Body of pancreas (tissue), 4 donors: ENCODE measurements at regions not wholly inside any gene's neighbourhood (a gene's known extent, or its start where the extent isn't known, plus 50 kb on each side); places are given as distances from the start of the nearest gene placed in this dataset.
"Not testable (repeated sequence)": the region's sequence is repeated elsewhere in the genome, so short reads cannot be mapped to it uniquely, and the experiment has no call there.

ENCODE experiments used
- CTCF ChIP-seq, 7 experiments: fragments of 450-650 bp in 4 of 7; fragments of 200-600 bp in 3 of 7; sonication (generic) in 3 of 7; IDR thresholded peaks; one replicate each; pipeline ENCODE4 v1.5.1; 2016 to 2019; ENCODE audit warnings: antibody characterized with exemption in 7 of 7
- POLR2A ChIP-seq, 3 donors: fragments of 450-650 bp; IDR thresholded peaks; one replicate each; pipeline ENCODE4 v1.6.1; 2016; ENCODE audit warnings: antibody characterized with exemption in 3 of 3, mild to moderate bottlenecking in 2 of 3

- not testable (repeated sequence) for TF ChIP-seq CTCF, POLR2A (IDR thresholded peaks at IDR 0.05)
These were observed 160.8 kb downstream of the TSPY2 start for GRCh38 chrY:6406827-6407226.
